ENCODE measurements at regions not wholly inside any gene's neighbourhood (a gene's known extent, or its start where the extent isn't known, plus 50 kb on each side); places are given as distances from the start of the nearest gene placed in this dataset.

GRCh38 chr1:182305861-182306260, 85.7 kb downstream of the GLUL start (continued):
- TF ChIP-seq TSC22D4 (tag; IDR thresholded peaks at IDR 0.05) (no peak), CBX3 (IDR thresholded peaks at IDR 0.05; ENCODE audit: borderline replicate concordance in 1 of 2, low read length in 2 of 2) (0 out of 3 replicates have a peak, but pooled peaks of 1 of the 2 experiments have one; percentile 21), LCOR (CRISPR knock-in tag; IDR thresholded peaks at IDR 0.05) (no peak), PURB (CRISPR knock-in tag; IDR thresholded peaks at IDR 0.05; ENCODE audit: low read depth) (no peak), ZNF699 (CRISPR knock-in tag; IDR thresholded peaks at IDR 0.05; ENCODE audit: insufficient replicate concordance) (no peak), ELK3 (CRISPR knock-in tag; IDR thresholded peaks at IDR 0.05) (no peak), NCOA4 (IDR thresholded peaks at IDR 0.05; ENCODE audit: partially characterized antibody) (no peak), GABPA (tag; conservative IDR thresholded peaks at IDR 0.05; ENCODE audit: low read depth) (no peak), GATA2 (CRISPR knock-in tag; IDR thresholded peaks at IDR 0.05) (no peak), RFX5 (IDR thresholded peaks at IDR 0.05; ENCODE audit: low read depth, low read length) (no peak), MEIS2 (IDR thresholded peaks at IDR 0.05; ENCODE audit: partially characterized antibody) (no peak), MXI1 (IDR thresholded peaks at IDR 0.05; ENCODE audit: low read depth, low read length) (no peak), ZNF41 (CRISPR knock-in tag; conservative IDR thresholded peaks at IDR 0.05) (no peak)
- TF ChIP-seq, protein P1, sequence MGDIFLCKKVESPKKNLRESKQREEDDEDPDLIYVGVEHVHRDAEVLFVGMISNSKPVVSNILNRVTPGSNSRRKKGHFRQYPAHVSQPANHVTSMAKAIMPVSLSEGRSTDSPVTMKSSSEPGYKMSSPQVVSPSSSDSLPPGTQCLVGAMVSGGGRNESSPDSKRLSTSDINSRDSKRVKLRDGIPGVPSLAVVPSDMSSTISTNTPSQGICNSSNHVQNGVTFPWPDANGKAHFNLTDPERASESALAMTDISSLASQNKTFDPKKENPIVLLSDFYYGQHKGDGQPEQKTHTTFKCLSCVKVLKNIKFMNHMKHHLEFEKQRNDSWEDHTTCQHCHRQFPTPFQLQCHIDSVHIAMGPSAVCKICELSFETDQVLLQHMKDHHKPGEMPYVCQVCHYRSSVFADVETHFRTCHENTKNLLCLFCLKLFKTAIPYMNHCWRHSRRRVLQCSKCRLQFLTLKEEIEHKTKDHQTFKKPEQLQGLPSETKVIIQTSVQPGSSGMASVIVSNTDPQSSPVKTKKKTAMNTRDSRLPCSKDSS (IDR thresholded peaks at IDR 0.05; ENCODE audit: low read depth, partially characterized antibody), result no peak

All from K562 (cell line).